ENCODE measurements at regions not wholly inside any gene's neighbourhood (a gene's known extent, or its start where the extent isn't known, plus 50 kb on each side); places are given as distances from the start of the nearest gene placed in this dataset.

DNA sequence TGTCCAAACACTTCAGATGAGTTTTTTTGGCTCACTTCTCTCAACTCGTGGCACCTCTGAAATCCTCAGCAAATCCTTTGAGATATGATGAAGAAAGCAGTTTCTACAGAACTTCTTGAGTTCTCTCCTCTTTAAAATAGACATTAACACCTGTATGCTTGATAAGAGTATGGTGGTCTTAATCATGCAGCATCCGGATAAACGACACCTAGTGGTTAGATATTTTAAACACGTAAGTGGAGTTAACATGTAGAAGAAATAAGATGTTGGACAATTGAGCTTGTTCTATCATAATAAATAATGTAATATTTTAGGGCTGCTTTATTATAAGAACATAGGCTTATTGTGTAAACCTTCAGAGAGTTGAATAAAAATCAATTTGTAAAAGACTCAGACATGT lies 324.8 kb downstream of the CYLC2 start:
- 59% methylated on average over 4 of the region's 4 CpGs; no CpG with 5 or more reads in 1 of the 2 experiments for WGBS, 2 experiments (ENCODE audit: insufficient coverage in 1 of 2, insufficient read length in 1 of 2)
- no peaks in the 10 kb centered on the region for H3K9me3 Mint-ChIP-seq
- H3K27ac ChIP-seq (ENCODE audit: low read depth, low read length): no peak overlapping the region
- no peak overlapping the region for H3K4me3 ChIP-seq (ENCODE audit: low read length)
- peaks cover 27% of the 10 kb centered on the region for H3K9me3 ChIP-seq (ENCODE audit: control insufficient read depth, low read length)
- H3K27me3 Mint-ChIP-seq (ENCODE audit: insufficient read depth): no peaks in the 10 kb centered on the region
- no peaks in the 10 kb centered on the region for H3K4me1 Mint-ChIP-seq
- no peaks in the 10 kb centered on the region for H3K36me3 Mint-ChIP-seq (ENCODE audit: low read depth)
- no peak overlapping the region for H3K9ac ChIP-seq (ENCODE audit: extremely low read depth, low read length, poor library complexity, severe bottlenecking)
- H3K36me3 ChIP-seq (ENCODE audit: control insufficient read depth, insufficient read depth, low read length): no peaks in the 10 kb centered on the region
- peak; percentile 72 for TF ChIP-seq CTCF (conservative IDR thresholded peaks at IDR 0.05)
- DNase-seq: no peak
- no peak overlapping the region for H3K4me3 Mint-ChIP-seq
- H3K27me3 ChIP-seq (ENCODE audit: control insufficient read depth, insufficient read depth, low read length, poor library complexity, severe bottlenecking): no peaks in the 10 kb centered on the region
- H3K4me1 ChIP-seq (ENCODE audit: control insufficient read depth, insufficient read depth, low read length): no peaks in the 10 kb centered on the region
- H3K27ac Mint-ChIP-seq: no peak overlapping the region

- H3K9ac ChIP-seq (ENCODE audit: extremely low read depth, low read length, poor library complexity, severe bottlenecking): no peak overlapping the region
- Mint-ChIP-seq H3K4me1 (no peaks in the 10 kb centered on the region), H3K9me3 (peaks cover 2% of the 10 kb centered on the region), H3K36me3 (ENCODE audit: low read depth) (no peaks in the 10 kb centered on the region), H3K4me3 (no peak overlapping the region), H3K27me3 (ENCODE audit: insufficient read depth) (no peaks in the 10 kb centered on the region), H3K27ac (no peak overlapping the region)
- no peak overlapping the region for H3K27ac ChIP-seq (ENCODE audit: low read depth, low read length)
- no peaks in the 10 kb centered on the region for H3K36me3 ChIP-seq (ENCODE audit: control insufficient read depth, insufficient read depth, low read length)
- H3K4me1 ChIP-seq (ENCODE audit: control insufficient read depth, insufficient read depth, low read length): no peaks in the 10 kb centered on the region
- TF ChIP-seq CTCF (conservative IDR thresholded peaks at IDR 0.05): no peak
- no peak overlapping the region for H3K4me3 ChIP-seq (ENCODE audit: low read length)
- peaks cover 15% of the 10 kb centered on the region for H3K9me3 ChIP-seq (ENCODE audit: control insufficient read depth, low read length)
- no CpG with 5 or more reads among the region's 1 CpG for WGBS, 2 experiments (ENCODE audit: insufficient coverage in 1 of 2, insufficient read length in 1 of 2)
- H3K27me3 ChIP-seq (ENCODE audit: control insufficient read depth, insufficient read depth, low read length, poor library complexity, severe bottlenecking): no peaks in the 10 kb centered on the region
- DNase-seq: no peak
Measured at GRCh38 chr9:103323699-103324098, 328.6 kb downstream of the CYLC2 start.

- no peaks in the 10 kb centered on the region for H3K4me1 ChIP-seq (ENCODE audit: control insufficient read depth, insufficient read depth, low read length)
- 62% methylated on average over 3 of the region's 3 CpGs; no CpG with 5 or more reads in 1 of the 2 experiments for WGBS, 2 experiments (ENCODE audit: insufficient coverage in 1 of 2, insufficient read length in 1 of 2)
Measured at GRCh38 chr9:103335461-103335860, 340.3 kb downstream of the CYLC2 start.

More at GRCh38 chr9:103335461-103335860, 340.3 kb downstream of the CYLC2 start:
- Histone ChIP-seq H3K9ac (ENCODE audit: extremely low read depth, low read length, poor library complexity, severe bottlenecking) (no peak overlapping the region), H3K36me3 (ENCODE audit: control insufficient read depth, insufficient read depth, low read length) (no peaks in the 10 kb centered on the region), H3K27me3 (ENCODE audit: control insufficient read depth, insufficient read depth, low read length, poor library complexity, severe bottlenecking) (no peaks in the 10 kb centered on the region), H3K9me3 (ENCODE audit: control insufficient read depth, low read length) (peaks cover 39% of the 10 kb centered on the region), H3K27ac (ENCODE audit: low read depth, low read length) (no peak overlapping the region), H3K4me3 (ENCODE audit: low read length) (no peak overlapping the region)
- no peak for DNase-seq
- Mint-ChIP-seq H3K27me3 (ENCODE audit: insufficient read depth) (peaks cover 2% of the 10 kb centered on the region), H3K4me1 (peaks cover 10% of the 10 kb centered on the region), H3K27ac (no peak overlapping the region), H3K36me3 (ENCODE audit: low read depth) (no peaks in the 10 kb centered on the region), H3K4me3 (no peak overlapping the region), H3K9me3 (no peaks in the 10 kb centered on the region)
- TF ChIP-seq CTCF (conservative IDR thresholded peaks at IDR 0.05): no peak

Data from endodermal cell (in vitro differentiated cells).